GM12878 (cell line): ENCODE measurements at regions not wholly inside any gene's neighbourhood (a gene's known extent, or its start where the extent isn't known, plus 50 kb on each side); places are given as distances from the start of the nearest gene placed in this dataset.

Experiments
- CTCF ChIP-seq, 3 experiments: IDR thresholded peaks in 2 of 3; conservative IDR thresholded peaks in 1 of 3; 2 replicates each; pipeline ENCODE4 v1.5.1; 2011; ENCODE audit warnings: low read depth in 3 of 3, low read length in 3 of 3, mild to moderate bottlenecking in 3 of 3, control low read depth in 2 of 3, moderate library complexity in 2 of 3, inconsistent platforms in 1 of 3, mixed read lengths in 1 of 3; ENCODE audit not compliant: control insufficient read depth in 2 of 3, insufficient read depth in 1 of 3; ENCODE audit errors: extremely low read depth in 1 of 3
- EZH2 ChIP-seq: IDR thresholded peaks from 2 replicates; pipeline ENCODE4 v1.6.1; 2012; ENCODE audit warnings: low read depth, mild to moderate bottlenecking, control low read depth, inconsistent platforms, low read length, borderline replicate concordance; ENCODE audit not compliant: control insufficient read depth
- LARP7 ChIP-seq: fragments of 450-650 bp; IDR thresholded peaks from 2 replicates; pipeline ENCODE4 v1.6.1; 2017; ENCODE audit warnings: mild to moderate bottlenecking
- MYC ChIP-seq: IDR thresholded peaks from 2 replicates; pipeline ENCODE4 v1.6.1; 2011; ENCODE audit warnings: mild to moderate bottlenecking, low read length, moderate library complexity, inconsistent platforms; ENCODE audit not compliant: insufficient read depth, insufficient replicate concordance, insufficient read length, severe bottlenecking
- NR2C2 ChIP-seq: IDR thresholded peaks from 2 replicates; pipeline ENCODE4 v1.6.1; 2011; ENCODE audit warnings: borderline replicate concordance, low read depth; ENCODE audit not compliant: control insufficient read depth, insufficient read length
- PML ChIP-seq: IDR thresholded peaks from 2 replicates; pipeline ENCODE4 v1.6.1; 2012; ENCODE audit warnings: low read length, inconsistent platforms
- RFX5 ChIP-seq: IDR thresholded peaks from 2 replicates; pipeline ENCODE4 v1.6.1; 2011; ENCODE audit warnings: low read depth, low read length, improper control_type of control experiment
- STAT3 ChIP-seq: IDR thresholded peaks from 2 replicates; pipeline ENCODE4 v1.6.1; 2011; ENCODE audit warnings: low read depth, low read length, improper control_type of control experiment
- SUPT20H ChIP-seq: IDR thresholded peaks from 2 replicates; pipeline ENCODE4 v1.6.1; 2011; ENCODE audit warnings: low read depth, mild to moderate bottlenecking, low read length, moderate library complexity, borderline replicate concordance; ENCODE audit not compliant: control insufficient read depth
- TCF12 ChIP-seq: IDR thresholded peaks from 2 replicates; pipeline ENCODE4 v1.6.1; 2011; ENCODE audit warnings: low read depth, mild to moderate bottlenecking, low read length
- TCF7 ChIP-seq: IDR thresholded peaks from 2 replicates; pipeline ENCODE4 v1.6.1; 2014; ENCODE audit warnings: antibody characterized with exemption, borderline replicate concordance
- TF ChIP-seq, protein P1 (sequence below): fragments of 450-650 bp; IDR thresholded peaks from 2 replicates; pipeline ENCODE4 v1.6.1; 2018; ENCODE audit warnings: mild to moderate bottlenecking, low read depth, moderate library complexity; ENCODE audit not compliant: partially characterized antibody
- TF ChIP-seq, protein P2 (sequence below): IDR thresholded peaks from 2 replicates; pipeline ENCODE4 v1.6.1; 2011; ENCODE audit warnings: low read depth, mild to moderate bottlenecking, low read length, moderate library complexity, borderline replicate concordance; ENCODE audit errors: extremely low read depth

- TF ChIP-seq TCF7 (no peak), MYC (no peak), CTCF (IDR thresholded peaks at IDR 0.05 in 2 of 3, conservative IDR thresholded peaks at IDR 0.05 in 1 of 3; ENCODE audit: control insufficient read depth in 2 of 3, extremely low read depth in 1 of 3, insufficient read depth in 1 of 3, low read depth in 3 of 3, low read length in 3 of 3) (no peak), EZH2 (no peak), NR2C2 (no peak), SUPT20H (no peak), STAT3 (no peak), LARP7 (no peak), TCF12 (no peak), RFX5 (no peak), PML (no peak)
- TF ChIP-seq, protein P1, sequence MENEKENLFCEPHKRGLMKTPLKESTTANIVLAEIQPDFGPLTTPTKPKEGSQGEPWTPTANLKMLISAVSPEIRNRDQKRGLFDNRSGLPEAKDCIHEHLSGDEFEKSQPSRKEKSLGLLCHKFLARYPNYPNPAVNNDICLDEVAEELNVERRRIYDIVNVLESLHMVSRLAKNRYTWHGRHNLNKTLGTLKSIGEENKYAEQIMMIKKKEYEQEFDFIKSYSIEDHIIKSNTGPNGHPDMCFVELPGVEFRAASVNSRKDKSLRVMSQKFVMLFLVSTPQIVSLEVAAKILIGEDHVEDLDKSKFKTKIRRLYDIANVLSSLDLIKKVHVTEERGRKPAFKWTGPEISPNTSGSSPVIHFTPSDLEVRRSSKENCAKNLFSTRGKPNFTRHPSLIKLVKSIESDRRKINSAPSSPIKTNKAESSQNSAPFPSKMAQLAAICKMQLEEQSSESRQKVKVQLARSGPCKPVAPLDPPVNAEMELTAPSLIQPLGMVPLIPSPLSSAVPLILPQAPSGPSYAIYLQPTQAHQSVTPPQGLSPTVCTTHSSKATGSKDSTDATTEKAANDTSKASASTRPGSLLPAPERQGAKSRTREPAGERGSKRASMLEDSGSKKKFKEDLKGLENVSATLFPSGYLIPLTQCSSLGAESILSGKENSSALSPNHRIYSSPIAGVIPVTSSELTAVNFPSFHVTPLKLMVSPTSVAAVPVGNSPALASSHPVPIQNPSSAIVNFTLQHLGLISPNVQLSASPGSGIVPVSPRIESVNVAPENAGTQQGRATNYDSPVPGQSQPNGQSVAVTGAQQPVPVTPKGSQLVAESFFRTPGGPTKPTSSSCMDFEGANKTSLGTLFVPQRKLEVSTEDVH = no peak
- TF ChIP-seq, protein P2, sequence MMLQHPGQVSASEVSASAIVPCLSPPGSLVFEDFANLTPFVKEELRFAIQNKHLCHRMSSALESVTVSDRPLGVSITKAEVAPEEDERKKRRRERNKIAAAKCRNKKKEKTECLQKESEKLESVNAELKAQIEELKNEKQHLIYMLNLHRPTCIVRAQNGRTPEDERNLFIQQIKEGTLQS = no peak
These were observed 371.5 kb downstream of the MLLT3 start for GRCh38 chr9:20250791-20251190.
